C4-2B (cell line): ENCODE measurements at regions not wholly inside any gene's neighbourhood (a gene's known extent, or its start where the extent isn't known, plus 50 kb on each side); places are given as distances from the start of the nearest gene placed in this dataset.

Experiments
- ZFX ChIP-seq: fragments of 450-650 bp; IDR thresholded peaks from 2 replicates; pipeline ENCODE4 v1.6.1; 2017
- TF ChIP-seq, protein P1 (sequence below): fragments of 450-650 bp; conservative IDR thresholded peaks from 2 replicates; pipeline ENCODE4 v1.5.1; 2017; ENCODE audit warnings: mild to moderate bottlenecking

DNA sequence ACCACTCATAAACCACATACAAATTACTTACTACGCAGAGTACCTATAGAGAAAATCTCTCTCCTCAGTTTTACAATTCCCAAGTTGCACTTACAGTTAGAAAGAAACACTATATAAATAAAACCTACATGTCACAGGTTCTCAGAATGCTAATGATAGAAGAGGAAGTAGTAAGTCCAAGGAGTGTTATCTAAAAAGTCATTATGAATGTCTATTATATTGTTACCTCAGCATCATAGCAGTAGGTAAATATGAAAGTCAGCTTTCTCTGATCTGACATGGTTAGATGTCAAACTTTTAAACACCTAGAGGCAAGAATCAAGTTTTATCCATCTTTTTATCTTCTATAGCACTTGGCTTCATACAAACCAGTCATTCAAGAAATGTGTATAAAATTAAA is 163.2 kb upstream of the FAM241A start:
- TF ChIP-seq, protein P1, sequence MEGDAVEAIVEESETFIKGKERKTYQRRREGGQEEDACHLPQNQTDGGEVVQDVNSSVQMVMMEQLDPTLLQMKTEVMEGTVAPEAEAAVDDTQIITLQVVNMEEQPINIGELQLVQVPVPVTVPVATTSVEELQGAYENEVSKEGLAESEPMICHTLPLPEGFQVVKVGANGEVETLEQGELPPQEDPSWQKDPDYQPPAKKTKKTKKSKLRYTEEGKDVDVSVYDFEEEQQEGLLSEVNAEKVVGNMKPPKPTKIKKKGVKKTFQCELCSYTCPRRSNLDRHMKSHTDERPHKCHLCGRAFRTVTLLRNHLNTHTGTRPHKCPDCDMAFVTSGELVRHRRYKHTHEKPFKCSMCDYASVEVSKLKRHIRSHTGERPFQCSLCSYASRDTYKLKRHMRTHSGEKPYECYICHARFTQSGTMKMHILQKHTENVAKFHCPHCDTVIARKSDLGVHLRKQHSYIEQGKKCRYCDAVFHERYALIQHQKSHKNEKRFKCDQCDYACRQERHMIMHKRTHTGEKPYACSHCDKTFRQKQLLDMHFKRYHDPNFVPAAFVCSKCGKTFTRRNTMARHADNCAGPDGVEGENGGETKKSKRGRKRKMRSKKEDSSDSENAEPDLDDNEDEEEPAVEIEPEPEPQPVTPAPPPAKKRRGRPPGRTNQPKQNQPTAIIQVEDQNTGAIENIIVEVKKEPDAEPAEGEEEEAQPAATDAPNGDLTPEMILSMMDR, result no peak
- no peak for TF ChIP-seq ZFX
